Endothelial cell of umbilical vein (primary cell): ENCODE measurements at regions not wholly inside any gene's neighbourhood (a gene's known extent, or its start where the extent isn't known, plus 50 kb on each side); places are given as distances from the start of the nearest gene placed in this dataset.

Source experiments
- BruUV-seq: library from RNA; stranded (reverse); fragments of 400-500 nt; replicated peaks from 2 replicates; lab custom pipeline; 2021; lab: Mats Ljungman, UMichigan
- CTCF ChIA-PET: fragments of 300-600, 350-600 bp; sonication (Branson Sonifier 250); formaldehyde crosslinking; loops from one replicate; lab custom pipeline; 2021; ENCODE audit warnings: antibody characterized with exemption, inconsistent platforms; lab: Charles Lee
- POLR2A ChIA-PET: fragments of 300-600, 350-600 bp; sonication (Branson Sonifier 250); formaldehyde crosslinking; loops from one replicate; lab custom pipeline; 2021; ENCODE audit warnings: antibody characterized with exemption, inconsistent platforms; lab: Charles Lee
- DNase-seq: peaks from one replicate; pipeline ENCODE4 v3.0.0-alpha.2; 2011; ENCODE audit warnings: low read depth, low spot score
- FAIRE-seq: peaks from 2 replicates; lab custom pipeline; 2011; peaks lifted over from hg19 to GRCh38; lab: Jason Lieb, UNC
- H2AFZ ChIP-seq: 2 replicates; pipeline ENCODE4 v1.6.0; 2012; ENCODE audit warnings: low read depth, low read length, control low read depth, inconsistent platforms
- H3K27ac ChIP-seq: 2 replicates; pipeline ENCODE4 v1.5.1; 2011; ENCODE audit warnings: low read depth, mild to moderate bottlenecking, control low read depth, low read length, moderate library complexity; ENCODE audit not compliant: insufficient read depth
- H3K27me3 ChIP-seq, 2 experiments: 2 replicates each; pipeline versions ENCODE4 v1.6.0 to v1.6.1; 2011; ENCODE audit warnings: low read length in 2 of 2, mixed read lengths in 1 of 2; ENCODE audit not compliant: control insufficient read depth in 2 of 2, insufficient read depth in 2 of 2
- H3K36me3 ChIP-seq, 2 experiments: 2 replicates in 1 of 2; 3 replicates in 1 of 2; pipeline ENCODE4 v1.5.1; 2011; ENCODE audit warnings: low read length in 2 of 2, mild to moderate bottlenecking in 1 of 2, moderate library complexity in 1 of 2; ENCODE audit not compliant: control insufficient read depth in 2 of 2, insufficient read depth in 2 of 2; ENCODE audit errors: extremely low read depth in 1 of 2
- H3K4me1 ChIP-seq: 3 replicates; pipeline ENCODE4 v1.5.1; 2011; ENCODE audit warnings: mild to moderate bottlenecking, low read length; ENCODE audit not compliant: control insufficient read depth, insufficient read depth; ENCODE audit errors: extremely low read depth
- H3K4me2 ChIP-seq: 2 replicates; pipeline ENCODE4 v1.6.1; 2011; ENCODE audit warnings: low read length, control low read depth, mixed read lengths; ENCODE audit not compliant: insufficient read depth
- H3K4me3 ChIP-seq, 3 experiments: fragments of 200-600 bp in 1 of 3; sonication (generic), shearing (Covaris generic) in 1 of 3; replicated peaks in 1 of 3; 2 replicates each; pipeline ENCODE4 v1.5.1; 2011 to 2016; ENCODE audit warnings: control low read depth in 3 of 3, low read length in 3 of 3, mild to moderate bottlenecking in 2 of 3, inconsistent platforms in 1 of 3, low read depth in 1 of 3, moderate library complexity in 1 of 3; ENCODE audit not compliant: insufficient read depth in 1 of 3
- H3K79me2 ChIP-seq: 2 replicates; pipeline ENCODE4 v1.6.0; 2012; ENCODE audit warnings: low read length, inconsistent platforms; ENCODE audit not compliant: control insufficient read depth, insufficient read depth
- H3K9ac ChIP-seq: replicated peaks from 2 replicates; pipeline ENCODE3; 2011; ENCODE audit warnings: low read length, control low read depth; ENCODE audit not compliant: insufficient read depth; ENCODE audit errors: extremely low read depth
- H3K9me1 ChIP-seq: replicated peaks from 3 replicates; pipeline ENCODE4 v1.6.0; 2011; ENCODE audit warnings: mild to moderate bottlenecking, low read length; ENCODE audit not compliant: control insufficient read depth, insufficient read depth; ENCODE audit errors: extremely low read depth
- H3K9me3 ChIP-seq: replicated peaks from 2 replicates; pipeline ENCODE4 v1.5.1; 2012; ENCODE audit warnings: low read length, inconsistent platforms; ENCODE audit not compliant: control insufficient read depth, insufficient read depth
- H4K20me1 ChIP-seq: replicated peaks from 2 replicates; pipeline ENCODE3; 2011; ENCODE audit warnings: mild to moderate bottlenecking, low read length; ENCODE audit not compliant: control insufficient read depth, insufficient read depth; ENCODE audit errors: extremely low read depth
- EZH2 ChIP-seq: IDR thresholded peaks from 2 replicates; pipeline ENCODE4 v1.6.1; 2012; ENCODE audit warnings: borderline replicate concordance, low read depth, mild to moderate bottlenecking, moderate library complexity, low read length, inconsistent platforms; ENCODE audit not compliant: severe bottlenecking
- FOS ChIP-seq: IDR thresholded peaks from 2 replicates; pipeline ENCODE4 v1.6.1; 2011; ENCODE audit warnings: mild to moderate bottlenecking, low read length, moderate library complexity, borderline replicate concordance; ENCODE audit not compliant: insufficient read depth
- GATA2 ChIP-seq: IDR thresholded peaks from 2 replicates; pipeline ENCODE4 v1.7.0; 2011; ENCODE audit warnings: low read depth, mild to moderate bottlenecking, moderate library complexity, mixed read lengths, low read length; ENCODE audit not compliant: insufficient read length, insufficient read depth
- JUN ChIP-seq: IDR thresholded peaks from 2 replicates; pipeline ENCODE4 v1.6.1; 2011; ENCODE audit warnings: borderline replicate concordance, low read depth; ENCODE audit not compliant: insufficient read length, insufficient read depth
- MYC ChIP-seq: IDR thresholded peaks from one replicate; pipeline ENCODE4 v1.6.1; 2011; ENCODE audit warnings: mild to moderate bottlenecking, low read depth, low read length
- POLR2A ChIP-seq: IDR thresholded peaks from 2 replicates; pipeline ENCODE4 v1.6.1; 2012; ENCODE audit warnings: low read depth, mild to moderate bottlenecking, control low read depth, low read length
- POLR2AphosphoS5 ChIP-seq: IDR thresholded peaks from 2 replicates; pipeline ENCODE4 v1.6.1; 2012; ENCODE audit warnings: low read depth, mild to moderate bottlenecking, control low read depth, low read length, moderate library complexity; ENCODE audit not compliant: insufficient read depth
- dilution Hi-C: fragments of 300-500 bp; cut with MboI; formaldehyde crosslinking; loops from one replicate; pipeline ENCODE4 v1.15.0; 2019; ENCODE audit warnings: low sequenced_read_pairs; ENCODE audit not compliant: extremely low pct_ligation_motif_present
- intact Hi-C: fragments of 100-400 bp; cut with micrococcal nuclease; formaldehyde crosslinking; loops from one replicate; pipeline ENCODE4 v1.10.0; 2022
- TF ChIP-seq, protein P1 (sequence below), 2 donors: IDR thresholded peaks; 1 replicate in 1 of 2; 2 replicates in 1 of 2; pipeline ENCODE4 v1.5.1; 2011; ENCODE audit warnings: low read length in 2 of 2, mild to moderate bottlenecking in 2 of 2, moderate library complexity in 2 of 2, control low read depth in 1 of 2, inconsistent platforms in 1 of 2, low read depth in 1 of 2; ENCODE audit not compliant: insufficient read depth in 1 of 2; ENCODE audit errors: extremely low read depth in 1 of 2
- TF ChIP-seq, protein P2 (sequence below): IDR thresholded peaks from 2 replicates; pipeline ENCODE4 v1.6.1; 2011; ENCODE audit not compliant: insufficient read depth, insufficient read length

DNA sequence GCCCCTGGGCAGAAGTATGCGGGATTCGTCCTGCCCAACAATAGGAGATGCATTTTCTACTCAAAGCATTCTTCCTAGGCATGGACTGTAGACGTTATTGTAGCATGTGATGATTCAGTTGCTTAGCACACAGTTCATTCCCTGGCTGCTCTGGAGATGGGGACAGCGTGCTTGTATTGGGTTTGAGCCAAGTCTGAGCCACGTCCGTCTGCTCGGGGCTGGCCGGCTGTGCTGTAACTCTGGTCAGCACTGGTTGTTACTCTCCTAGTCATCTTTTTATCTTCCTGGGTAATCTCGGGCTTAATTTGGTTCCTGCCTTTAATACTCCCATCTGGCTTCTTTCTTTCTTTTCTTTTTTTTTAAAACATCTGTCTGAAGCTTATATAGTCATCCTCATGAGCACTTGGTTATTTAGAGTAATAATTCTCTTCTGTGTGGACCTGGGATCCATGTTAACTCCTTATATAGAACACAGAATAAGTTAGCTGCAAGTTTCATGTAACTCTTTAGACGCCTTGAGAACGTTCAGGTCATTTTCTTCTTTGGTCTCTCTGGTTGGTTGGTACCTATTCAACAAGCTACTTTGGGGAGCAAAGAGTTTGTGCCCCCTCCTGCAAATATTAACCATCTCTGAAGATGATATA is 118.8 kb upstream of the RPS23 start:
- CTCF ChIA-PET, result interaction anchor here (0.6 to 1.7 kb wide), 4 partner anchors 8 to 32 kb away, joined by 3 to 6 read pairs (median 4); no protein-coding TSS in a partner anchor
- no peaks in the 10 kb centered on the region for H3K9me3 ChIP-seq

More for the DNA sequence above, 118.8 kb upstream of the RPS23 start:
- POLR2A ChIA-PET, result no interaction called here
- Histone ChIP-seq H3K9ac (peak overlapping the region; percentile 49), H3K27me3 (no peaks in the 10 kb centered on the region), H4K20me1 (no peaks in the 10 kb centered on the region), H3K27ac (peak overlapping the region; percentile 82), H3K36me3 (no peaks in the 10 kb centered on the region), H3K4me2 (peak overlapping the region; percentile 57), H2AFZ (no peak overlapping the region), H3K9me1 (no peaks in the 10 kb centered on the region), H3K79me2 (no peaks in the 10 kb centered on the region), H3K4me3 (no peak overlapping the region), H3K4me1 (peaks cover 18% of the 10 kb centered on the region)
- no TSS peak for BruUV-seq
- intact Hi-C loops, result loop anchor here (1.0 kb wide), 3 partner anchors 9 to 40 kb away; no protein-coding TSS in a partner anchor
- DNase-seq (peak; percentile 98), FAIRE-seq (peak; percentile 98)
- TF ChIP-seq MYC, result peak; percentile 93
- TF ChIP-seq EZH2, result no peak
- TF ChIP-seq JUN, result peak; percentile 37
- TF ChIP-seq POLR2A, result no peak
- TF ChIP-seq, protein P1, sequence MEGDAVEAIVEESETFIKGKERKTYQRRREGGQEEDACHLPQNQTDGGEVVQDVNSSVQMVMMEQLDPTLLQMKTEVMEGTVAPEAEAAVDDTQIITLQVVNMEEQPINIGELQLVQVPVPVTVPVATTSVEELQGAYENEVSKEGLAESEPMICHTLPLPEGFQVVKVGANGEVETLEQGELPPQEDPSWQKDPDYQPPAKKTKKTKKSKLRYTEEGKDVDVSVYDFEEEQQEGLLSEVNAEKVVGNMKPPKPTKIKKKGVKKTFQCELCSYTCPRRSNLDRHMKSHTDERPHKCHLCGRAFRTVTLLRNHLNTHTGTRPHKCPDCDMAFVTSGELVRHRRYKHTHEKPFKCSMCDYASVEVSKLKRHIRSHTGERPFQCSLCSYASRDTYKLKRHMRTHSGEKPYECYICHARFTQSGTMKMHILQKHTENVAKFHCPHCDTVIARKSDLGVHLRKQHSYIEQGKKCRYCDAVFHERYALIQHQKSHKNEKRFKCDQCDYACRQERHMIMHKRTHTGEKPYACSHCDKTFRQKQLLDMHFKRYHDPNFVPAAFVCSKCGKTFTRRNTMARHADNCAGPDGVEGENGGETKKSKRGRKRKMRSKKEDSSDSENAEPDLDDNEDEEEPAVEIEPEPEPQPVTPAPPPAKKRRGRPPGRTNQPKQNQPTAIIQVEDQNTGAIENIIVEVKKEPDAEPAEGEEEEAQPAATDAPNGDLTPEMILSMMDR (IDR thresholded peaks at IDR 0.05; ENCODE audit: extremely low read depth in 1 of 2, insufficient read depth in 1 of 2, low read depth in 1 of 2, low read length in 2 of 2), result no peak
- TF ChIP-seq GATA2, result peak; percentile 98
- TF ChIP-seq, protein P2, sequence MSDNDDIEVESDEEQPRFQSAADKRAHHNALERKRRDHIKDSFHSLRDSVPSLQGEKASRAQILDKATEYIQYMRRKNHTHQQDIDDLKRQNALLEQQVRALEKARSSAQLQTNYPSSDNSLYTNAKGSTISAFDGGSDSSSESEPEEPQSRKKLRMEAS, result peak; percentile 49
- peak; percentile 86 for TF ChIP-seq FOS
- TF ChIP-seq POLR2AphosphoS5, result peak; percentile 94
- dilution Hi-C loops, result no loop called here
